Natural killer cell treated with Interleukin-12 subunit alpha and Interleukin-12 subunit beta and Interleukin-15 and Interleukin-18, amount 100 ng/mL, for 72 hours (primary cell): ENCODE measurements at regions not wholly inside any gene's neighbourhood (a gene's known extent, or its start where the extent isn't known, plus 50 kb on each side); places are given as distances from the start of the nearest gene placed in this dataset.

Experiments used
- ATAC-seq, 2 donors: fragments of 150-1000 bp; cut with Tn5 transposase in 1 of 2; sonication (Bioruptor Pico), chemical (Tn5 transposase) in 1 of 2; 2 replicates each; pipeline ENCODE4 v1.10.0; 2021
- DNase-seq: peaks from one replicate; pipeline ENCODE4 v3.0.0; 2022; ENCODE audit warnings: low spot score
- H3K27ac Mint-ChIP-seq, 2 donors: 1 replicate in 1 of 2; 2 replicates in 1 of 2; pipeline ENCODE4 v1.8.0; 2022; ENCODE audit warnings: mixed read lengths in 2 of 2, mild to moderate bottlenecking in 1 of 2, moderate library complexity in 1 of 2
- H3K27me3 Mint-ChIP-seq, 2 donors: 1 replicate in 1 of 2; 2 replicates in 1 of 2; pipeline ENCODE4 v1.8.0; 2022; ENCODE audit warnings: mixed read lengths in 2 of 2
- H3K36me3 Mint-ChIP-seq: one replicate; pipeline ENCODE4 v1.8.0; 2022; ENCODE audit warnings: mixed read lengths
- H3K4me1 Mint-ChIP-seq, 2 donors: 1 replicate in 1 of 2; 2 replicates in 1 of 2; pipeline ENCODE4 v1.8.0; 2022; ENCODE audit warnings: low read depth in 2 of 2, mixed read lengths in 2 of 2, mild to moderate bottlenecking in 1 of 2
- H3K4me3 Mint-ChIP-seq: one replicate; pipeline ENCODE4 v1.8.0; 2022; ENCODE audit warnings: mixed read lengths
- H3K9me3 Mint-ChIP-seq: 2 replicates; pipeline ENCODE4 v1.8.0; 2022; ENCODE audit warnings: mixed read lengths

DNA sequence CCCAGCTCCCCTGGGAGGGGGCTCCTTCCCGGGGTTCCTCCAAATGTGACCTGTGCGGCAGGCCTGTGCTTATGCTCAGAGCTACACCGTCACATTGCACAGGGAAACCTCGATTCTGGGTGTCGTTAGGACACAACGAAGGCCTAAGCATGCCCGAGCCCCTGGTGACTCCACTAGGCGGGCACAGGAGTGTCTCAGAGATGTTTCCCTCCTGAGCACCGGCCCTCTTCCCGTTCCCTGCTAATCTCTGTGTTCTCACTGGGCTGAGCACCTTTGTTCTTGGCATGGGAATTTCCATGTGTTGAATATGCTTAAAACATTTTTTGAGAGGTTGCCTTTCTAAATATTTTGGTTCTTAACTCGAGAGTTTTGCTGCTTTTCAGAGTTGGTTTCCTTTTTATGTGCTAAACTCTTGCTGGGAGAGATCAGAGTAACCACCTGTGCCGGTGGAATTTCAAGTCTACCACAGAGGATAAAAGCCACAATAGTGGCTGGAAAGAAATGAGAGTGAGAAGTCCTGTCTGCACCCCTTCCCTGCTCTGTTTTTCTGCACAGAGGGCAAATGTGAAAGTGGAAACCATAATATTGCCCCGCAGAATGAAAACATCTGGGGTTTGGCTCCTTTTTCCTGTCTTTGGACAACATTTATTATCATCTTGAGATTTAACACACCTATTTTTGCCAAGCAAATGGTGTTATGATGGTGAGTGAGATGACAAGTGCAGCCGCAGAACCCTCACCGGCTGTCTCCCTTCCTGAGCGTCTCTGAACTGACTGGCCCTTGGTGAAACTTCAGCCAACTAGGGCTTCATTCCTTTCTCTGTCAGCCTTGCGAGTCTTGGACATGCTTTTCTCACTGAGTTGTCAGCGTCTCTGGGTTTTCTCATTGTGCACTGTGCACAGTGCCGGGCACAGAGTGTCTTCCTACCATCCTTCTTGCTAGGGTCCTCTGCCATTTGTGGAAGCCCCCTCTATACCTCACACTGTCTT is 154.1 kb downstream of the VAPA start:
- Mint-ChIP-seq H3K27ac (no peak overlapping the region), H3K9me3 (no peaks in the 10 kb centered on the region), H3K4me3 (no peak overlapping the region), H3K27me3 (peaks cover 6 to 10% of the 10 kb centered on the region in 2 donors), H3K36me3 (no peaks in the 10 kb centered on the region), H3K4me1 (no peaks in the 10 kb centered on the region)
- DNase-seq (no peak), ATAC-seq (no peak)

DNA sequence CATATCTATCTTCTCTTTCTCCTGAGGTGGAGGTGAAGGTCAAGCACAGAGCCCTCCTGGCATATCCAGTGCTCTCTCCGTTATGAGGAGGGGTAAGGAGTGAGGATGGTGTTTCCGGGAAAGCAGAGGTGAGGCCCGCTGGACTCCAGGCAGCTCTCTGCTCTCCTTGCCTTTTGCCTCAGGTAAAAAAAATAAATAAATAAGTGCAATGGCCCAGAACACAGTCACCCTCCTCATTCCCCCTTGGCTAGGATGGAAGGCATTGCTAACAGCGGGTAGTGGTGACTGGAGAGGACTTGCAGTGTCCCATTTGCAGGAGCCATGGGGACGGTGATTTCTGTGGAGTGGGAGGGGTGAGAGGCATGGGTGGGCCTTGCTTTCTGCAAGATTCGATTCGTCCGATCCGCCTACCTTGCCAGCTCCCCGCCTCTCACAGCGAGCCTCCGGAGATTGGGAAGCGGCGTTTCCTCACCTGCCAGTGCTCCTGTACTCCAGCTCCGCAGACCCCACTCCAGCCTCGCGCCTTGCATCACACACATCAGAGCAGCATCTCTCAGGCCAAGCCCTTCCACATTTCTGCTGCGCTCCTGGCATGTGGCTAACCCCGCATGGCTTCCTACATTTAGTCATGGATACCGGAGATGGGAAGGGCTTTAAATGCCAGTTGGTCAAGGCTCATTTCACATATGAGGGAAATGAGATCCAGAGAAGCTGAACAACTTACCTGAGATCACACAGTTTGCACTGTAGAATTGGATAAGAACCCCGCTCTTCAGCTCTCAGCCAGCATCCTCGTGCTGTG is 155.2 kb downstream of the VAPA start:
- Mint-ChIP-seq H3K27ac (no peak overlapping the region), H3K36me3 (no peaks in the 10 kb centered on the region), H3K4me1 (no peaks in the 10 kb centered on the region), H3K27me3 (peaks cover 5 to 7% of the 10 kb centered on the region in 2 donors), H3K9me3 (no peaks in the 10 kb centered on the region), H3K4me3 (no peak overlapping the region)
- ATAC-seq (no peak), DNase-seq (no peak)

DNA sequence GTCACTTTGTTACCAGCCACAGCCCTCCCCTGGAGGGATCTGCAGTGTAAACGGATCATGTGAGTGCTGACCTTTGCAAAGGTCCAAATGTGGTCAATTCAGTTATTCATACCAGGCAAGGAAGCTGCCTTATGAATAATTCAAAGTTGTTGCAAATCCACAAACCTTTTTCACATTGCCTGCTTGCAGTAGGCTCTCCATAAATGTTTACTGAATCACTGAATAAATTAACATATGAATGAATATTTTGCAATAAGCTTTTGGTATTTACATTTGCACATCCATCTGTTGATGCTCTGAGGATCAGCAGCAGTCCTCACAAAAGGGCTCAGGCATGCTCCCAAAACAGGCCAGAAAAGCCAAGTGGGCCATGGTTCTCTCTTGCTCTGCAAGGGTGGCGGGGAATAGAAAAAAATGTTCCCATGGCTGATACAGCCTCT is 156.8 kb downstream of the VAPA start:
- peaks cover 3 to 4% of the 10 kb centered on the region in 2 donors for H3K27me3 Mint-ChIP-seq
- ATAC-seq, result no peak
- H3K4me1 Mint-ChIP-seq, result no peaks in the 10 kb centered on the region
- no peaks in the 10 kb centered on the region for H3K9me3 Mint-ChIP-seq
- no peak for DNase-seq
- H3K27ac Mint-ChIP-seq, result no peak overlapping the region
- no peak overlapping the region for H3K4me3 Mint-ChIP-seq
- H3K36me3 Mint-ChIP-seq, result no peaks in the 10 kb centered on the region

DNA sequence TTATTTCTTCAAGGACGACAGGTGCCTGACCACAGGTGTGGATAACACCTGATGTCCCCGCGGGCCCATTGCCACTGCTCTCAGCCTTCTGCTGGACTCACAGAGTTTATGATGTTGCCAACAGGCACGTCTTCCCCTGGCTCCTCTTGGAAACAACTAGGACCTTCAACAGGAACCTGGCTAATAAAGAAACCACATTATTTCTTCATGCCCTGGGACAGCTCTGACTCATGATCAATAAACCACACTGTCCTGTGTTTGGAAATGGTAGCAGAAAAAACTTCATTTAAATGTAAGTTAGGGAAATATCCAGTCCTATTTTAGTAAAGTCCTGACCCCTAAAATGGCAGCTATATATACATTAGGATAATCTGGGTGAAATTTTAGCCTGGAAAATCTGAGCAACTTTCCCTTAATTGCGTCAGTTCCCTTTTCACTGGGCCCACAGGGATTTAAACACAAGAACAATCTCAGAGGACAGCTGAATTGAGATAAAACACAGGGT is 158.9 kb downstream of the VAPA start:
- Mint-ChIP-seq H3K4me3 (no peak overlapping the region), H3K9me3 (no peaks in the 10 kb centered on the region), H3K36me3 (no peaks in the 10 kb centered on the region), H3K27ac (no peak overlapping the region), H3K4me1 (no peaks in the 10 kb centered on the region), H3K27me3 (peaks cover 0 to 5% of the 10 kb centered on the region in 2 donors)
- ATAC-seq, result no peak
- DNase-seq, result no peak

DNA sequence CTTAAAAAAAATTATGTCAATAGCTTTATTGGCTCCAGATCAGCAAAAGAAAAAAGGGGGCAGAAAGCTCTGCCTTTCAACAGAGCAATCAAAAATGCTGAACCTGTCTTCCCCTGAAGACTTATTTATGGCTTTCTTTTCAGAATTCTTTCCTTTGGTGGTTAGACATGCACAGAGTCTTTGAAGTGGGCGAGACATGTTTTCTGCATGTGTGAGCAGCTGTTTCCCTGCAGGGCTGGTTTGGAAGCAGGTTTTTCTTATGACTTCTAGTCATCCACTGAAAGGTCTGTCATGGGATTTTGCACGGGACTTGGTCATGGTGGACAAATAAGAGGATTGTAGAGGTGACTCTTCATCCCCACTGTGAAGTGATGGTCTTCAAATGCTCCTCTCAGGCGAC is 160.3 kb downstream of the VAPA start:
- Mint-ChIP-seq H3K36me3 (no peaks in the 10 kb centered on the region), H3K27ac (no peak overlapping the region), H3K4me3 (no peak overlapping the region), H3K4me1 (no peaks in the 10 kb centered on the region), H3K27me3 (peaks cover 0 to 2% of the 10 kb centered on the region in 2 donors), H3K9me3 (no peaks in the 10 kb centered on the region)
- DNase-seq (no peak), ATAC-seq (no peak)

DNA sequence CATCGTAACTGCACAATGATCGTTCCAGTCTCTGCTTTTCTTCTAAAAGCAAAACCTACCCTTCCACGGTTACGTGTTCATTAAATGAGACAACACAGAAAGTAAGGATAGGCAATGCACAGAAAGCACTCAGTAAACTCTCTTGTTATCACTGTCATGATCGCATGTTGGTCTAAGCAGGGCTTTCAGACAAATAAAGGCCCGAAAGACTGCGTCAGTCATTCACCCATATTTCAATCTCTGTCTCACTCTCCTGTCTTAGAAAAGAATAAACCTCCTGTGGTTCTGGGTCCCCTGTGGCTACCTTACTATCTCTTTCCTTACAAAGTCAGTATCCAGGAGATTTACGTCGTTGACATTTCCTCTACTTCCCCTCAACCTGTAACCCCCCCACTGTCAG is 160.9 kb downstream of the VAPA start:
- H3K27ac Mint-ChIP-seq, result no peak overlapping the region
- H3K27me3 Mint-ChIP-seq, result peaks cover 0 to 2% of the 10 kb centered on the region in 2 donors
- no peaks in the 10 kb centered on the region for H3K4me1 Mint-ChIP-seq
- no peak overlapping the region for H3K4me3 Mint-ChIP-seq
- DNase-seq (no peak), ATAC-seq (no peak)
- no peaks in the 10 kb centered on the region for H3K9me3 Mint-ChIP-seq
- no peaks in the 10 kb centered on the region for H3K36me3 Mint-ChIP-seq

DNA sequence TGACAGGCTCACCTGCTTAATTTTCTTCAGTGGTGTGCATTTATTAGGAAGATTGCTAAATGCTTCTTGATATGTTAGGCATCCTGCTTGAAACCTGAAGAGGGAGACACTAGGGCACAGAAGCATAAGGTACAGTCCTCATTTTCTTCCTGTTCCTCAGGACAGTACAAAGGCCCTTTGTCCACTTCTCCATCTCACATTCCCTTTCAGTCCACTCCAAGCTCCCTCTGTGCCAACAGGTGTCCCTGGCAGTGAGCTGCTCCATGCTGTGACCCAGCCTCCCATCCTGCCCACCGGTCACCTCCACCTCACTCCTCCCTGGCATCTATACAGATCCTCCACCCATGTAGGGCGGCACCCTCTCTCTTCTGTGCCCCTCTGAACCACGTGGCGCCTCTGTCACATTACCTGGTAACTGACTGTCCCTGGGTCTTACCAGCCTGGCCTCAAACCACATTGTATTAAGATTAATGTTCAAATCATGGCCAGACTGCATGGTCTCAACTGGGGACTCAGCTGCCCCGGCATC is 162.8 kb downstream of the VAPA start:
- Mint-ChIP-seq H3K36me3 (no peaks in the 10 kb centered on the region), H3K27me3 (peaks cover 0 to 2% of the 10 kb centered on the region in 2 donors), H3K9me3 (no peaks in the 10 kb centered on the region), H3K27ac (no peak overlapping the region), H3K4me1 (no peaks in the 10 kb centered on the region), H3K4me3 (no peak overlapping the region)
- DNase-seq, result no peak
- ATAC-seq, result peak in 1 of 2 donors; percentile 25

DNA sequence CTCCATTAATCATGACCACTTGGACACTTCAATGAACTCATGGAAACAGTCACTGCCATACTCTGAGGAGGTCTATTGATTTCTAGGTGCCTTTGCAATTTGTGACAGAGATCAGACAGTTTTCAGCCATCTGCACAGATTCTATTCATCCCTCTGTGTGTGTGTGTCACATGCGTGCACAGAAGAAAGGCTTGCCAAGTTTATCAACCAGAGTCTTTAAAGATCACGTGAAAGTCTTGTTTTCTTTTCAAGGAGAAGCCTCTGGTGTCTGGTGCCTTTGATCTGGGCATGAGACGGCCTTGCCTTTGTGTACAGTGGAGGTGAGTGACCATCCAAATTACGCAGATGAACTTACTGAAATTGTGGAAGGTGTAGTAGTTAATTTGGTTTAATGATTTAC is 164.2 kb downstream of the VAPA start:
- no peak overlapping the region for H3K4me3 Mint-ChIP-seq
- peaks cover 9% of the 10 kb centered on the region for H3K36me3 Mint-ChIP-seq

DNA sequence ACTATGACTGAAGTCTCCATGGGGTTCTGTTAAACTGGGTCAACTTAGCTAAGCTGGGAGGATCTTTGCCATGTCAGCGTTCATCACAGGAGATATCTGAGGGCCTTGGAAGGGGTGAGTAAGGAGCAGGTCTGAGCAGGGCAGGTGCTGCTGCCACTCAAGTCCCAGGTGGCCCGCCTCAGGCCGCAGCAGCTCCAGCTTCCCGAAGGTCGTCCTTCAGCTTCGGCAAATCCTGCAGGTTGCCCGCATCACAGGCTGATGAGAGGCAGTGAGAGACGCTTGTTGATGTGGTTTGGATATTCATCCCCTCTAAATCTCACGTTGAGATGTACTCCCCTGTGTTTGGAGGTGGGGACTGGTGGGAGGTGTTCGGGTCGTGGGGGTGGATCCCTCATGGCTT is 166.6 kb downstream of the VAPA start:
- DNase-seq (no peak), ATAC-seq (no peak)
- H3K27ac Mint-ChIP-seq, result no peak overlapping the region
- no peak overlapping the region for H3K4me3 Mint-ChIP-seq
- no peaks in the 10 kb centered on the region for H3K4me1 Mint-ChIP-seq
- peaks cover 6% of the 10 kb centered on the region for H3K9me3 Mint-ChIP-seq
- H3K27me3 Mint-ChIP-seq, result peaks cover 2 to 5% of the 10 kb centered on the region in 2 donors
- peaks cover 9% of the 10 kb centered on the region for H3K36me3 Mint-ChIP-seq

More for the DNA sequence above, 164.2 kb downstream of the VAPA start:
- DNase-seq (no peak), ATAC-seq (no peak)
- Mint-ChIP-seq H3K27me3 (peaks cover 2 to 5% of the 10 kb centered on the region in 2 donors), H3K27ac (no peak overlapping the region), H3K4me1 (no peaks in the 10 kb centered on the region), H3K9me3 (peaks cover 6% of the 10 kb centered on the region)

DNA sequence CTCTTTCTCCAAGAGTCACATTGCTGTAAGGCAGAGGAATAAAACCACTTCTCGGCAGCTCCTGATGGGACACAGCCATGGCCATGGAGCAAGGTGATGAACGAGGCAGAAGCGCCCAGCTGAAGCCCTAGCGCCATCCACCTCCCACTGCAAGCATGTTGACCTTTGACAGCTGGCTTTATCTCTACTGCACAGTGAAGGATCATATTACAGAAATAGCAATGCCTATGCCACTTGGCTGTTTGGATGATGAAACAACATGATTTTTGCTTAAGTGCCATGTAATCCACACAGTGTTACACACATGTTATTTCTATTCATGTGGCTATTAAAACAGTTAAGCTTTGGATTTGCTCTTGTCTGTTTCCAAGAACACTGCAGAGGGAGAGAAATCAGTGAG is 167.7 kb downstream of the VAPA start:
- Mint-ChIP-seq H3K4me3 (no peak overlapping the region), H3K27me3 (peaks cover 2 to 5% of the 10 kb centered on the region in 2 donors), H3K36me3 (peaks cover 9% of the 10 kb centered on the region), H3K4me1 (no peaks in the 10 kb centered on the region), H3K27ac (no peak overlapping the region), H3K9me3 (peaks cover 6% of the 10 kb centered on the region)
- DNase-seq (no peak), ATAC-seq (no peak)

DNA sequence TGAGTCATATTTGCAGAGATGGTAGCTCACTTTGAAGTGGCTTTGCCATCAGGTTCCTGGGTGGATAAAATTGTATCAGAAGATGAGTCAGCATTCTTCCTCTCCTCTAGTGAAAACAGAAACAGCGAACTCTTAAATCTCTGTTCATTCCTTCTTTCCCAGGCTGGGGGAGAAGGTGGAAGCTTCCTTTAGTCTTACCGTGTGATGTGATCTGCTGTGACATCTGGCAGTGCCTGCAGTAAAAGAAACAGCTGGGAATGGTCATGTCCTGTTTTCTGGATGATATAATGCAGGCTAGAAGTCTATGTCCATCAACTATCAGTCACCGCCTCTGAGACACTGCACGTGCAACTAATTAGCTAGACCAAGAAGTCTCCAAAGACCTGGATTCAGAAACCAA is 171.6 kb downstream of the VAPA start:
- Mint-ChIP-seq H3K4me1 (no peaks in the 10 kb centered on the region), H3K27ac (no peak overlapping the region), H3K36me3 (peaks cover 9% of the 10 kb centered on the region), H3K4me3 (no peak overlapping the region), H3K9me3 (peaks cover 6% of the 10 kb centered on the region), H3K27me3 (peaks cover 0 to 5% of the 10 kb centered on the region in 2 donors)
- DNase-seq, result no peak
- ATAC-seq, result no peak

DNA sequence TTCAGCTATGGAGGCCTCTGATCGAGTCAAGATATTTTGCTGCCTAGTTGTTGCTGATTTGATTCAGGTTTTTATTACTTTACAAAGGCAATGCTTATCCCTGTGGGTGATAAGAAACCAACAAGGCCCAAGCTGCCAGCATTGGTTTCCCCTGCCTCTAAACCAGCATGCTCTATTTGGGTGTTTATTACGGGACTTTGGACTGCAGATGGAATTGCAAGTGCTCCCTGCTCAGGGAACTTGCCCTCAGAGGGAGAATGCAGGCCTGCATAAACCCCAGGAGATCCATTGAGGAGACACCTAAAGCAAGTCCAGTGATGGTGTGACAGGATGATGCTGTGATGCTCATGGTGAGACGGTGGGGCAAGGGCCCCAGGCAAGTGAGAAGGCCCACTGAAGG is 172.1 kb downstream of the VAPA start:
- Mint-ChIP-seq H3K4me3 (no peak overlapping the region), H3K27ac (no peak overlapping the region), H3K36me3 (peaks cover 9% of the 10 kb centered on the region), H3K4me1 (no peaks in the 10 kb centered on the region), H3K9me3 (peaks cover 6% of the 10 kb centered on the region), H3K27me3 (peaks cover 4 to 5% of the 10 kb centered on the region in 2 donors)
- DNase-seq (no peak), ATAC-seq (no peak)

DNA sequence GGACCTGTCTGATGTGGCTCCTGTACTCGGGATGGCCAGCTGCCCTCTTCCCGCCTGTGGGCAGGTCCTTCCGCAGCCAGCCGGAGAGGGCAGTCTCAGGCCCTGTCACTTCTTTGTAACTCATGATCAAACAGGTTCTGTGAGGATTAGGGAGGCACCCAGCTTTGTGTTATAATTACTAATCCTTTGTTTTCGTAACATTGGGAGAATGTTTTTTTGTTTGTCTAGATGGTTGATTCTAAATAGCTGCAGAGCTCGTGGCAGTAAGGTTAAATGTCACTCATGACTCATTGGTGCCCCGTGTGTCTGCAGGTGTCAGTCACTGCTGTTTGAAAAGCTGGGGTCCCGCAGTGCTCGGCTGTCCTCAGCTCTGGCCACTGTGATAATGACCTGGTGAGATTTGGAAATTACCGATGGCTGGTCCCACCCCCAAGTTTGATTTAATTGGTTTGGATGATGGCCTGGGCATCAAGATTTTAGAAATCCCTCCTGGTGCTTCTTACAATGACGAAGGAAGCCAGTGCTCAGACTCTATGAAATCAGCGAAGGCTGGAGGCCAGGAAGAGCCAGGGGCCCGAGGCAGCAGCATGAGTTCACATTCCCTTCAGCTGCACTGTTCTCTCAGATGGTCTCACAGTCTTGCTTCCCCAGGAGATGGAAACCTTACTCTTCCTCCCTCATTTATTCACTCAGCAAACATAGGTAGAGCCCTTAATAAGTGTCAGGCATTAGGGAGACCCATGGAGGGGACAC is 172.8 kb downstream of the VAPA start:
- Mint-ChIP-seq H3K36me3 (peaks cover 9% of the 10 kb centered on the region), H3K27ac (no peak overlapping the region), H3K9me3 (peaks cover 6% of the 10 kb centered on the region), H3K4me3 (no peak overlapping the region), H3K27me3 (peaks cover 4 to 5% of the 10 kb centered on the region in 2 donors), H3K4me1 (no peaks in the 10 kb centered on the region)
- ATAC-seq, result no peak
- no peak for DNase-seq
